CD14-positive monocyte (primary cell): ENCODE measurements at regions not wholly inside any gene's neighbourhood (a gene's known extent, or its start where the extent isn't known, plus 50 kb on each side); places are given as distances from the start of the nearest gene placed in this dataset.

Experiments
- DNase-seq, 3 donors: peaks; one replicate each; pipeline ENCODE4 v3.0.0-alpha.2; 2011 to 2022
- H2AFZ ChIP-seq: 2 replicates; pipeline ENCODE4 v1.6.0; 2012; ENCODE audit warnings: mild to moderate bottlenecking, low read depth, low read length, inconsistent platforms; ENCODE audit not compliant: insufficient read depth, poor library complexity, severe bottlenecking
- H3K27ac ChIP-seq, 2 donors: 1 replicate in 1 of 2; 2 replicates in 1 of 2; pipeline ENCODE4 v1.5.1; 2012 to 2013; ENCODE audit warnings: low read length in 2 of 2, control low read depth in 1 of 2, inconsistent platforms in 1 of 2, low read depth in 1 of 2, mild to moderate bottlenecking in 1 of 2
- H3K27me3 ChIP-seq, 2 donors: one replicate each; pipeline versions ENCODE4 v1.6.0 to v1.6.1; 2011 to 2013; ENCODE audit warnings: low read length in 2 of 2; ENCODE audit not compliant: control insufficient read depth in 2 of 2, insufficient read depth in 2 of 2
- H3K36me3 ChIP-seq, 2 donors: replicated peaks in 1 of 2; 1 replicate in 1 of 2; 2 replicates in 1 of 2; pipeline versions ENCODE4 v1.5.1 to v1.6.1; 2012 to 2013; ENCODE audit warnings: low read length in 2 of 2, control low read depth in 1 of 2, inconsistent platforms in 1 of 2, mild to moderate bottlenecking in 1 of 2; ENCODE audit not compliant: insufficient read depth in 2 of 2, control insufficient read depth in 1 of 2
- H3K4me1 ChIP-seq, 2 donors: 1 replicate in 1 of 2; 2 replicates in 1 of 2; pipeline versions ENCODE4 v1.5.1 to v1.6.1; 2012 to 2013; ENCODE audit warnings: low read length in 2 of 2, control low read depth in 1 of 2, inconsistent platforms in 1 of 2, mild to moderate bottlenecking in 1 of 2, moderate library complexity in 1 of 2; ENCODE audit not compliant: insufficient read depth in 2 of 2, control insufficient read depth in 1 of 2
- H3K4me2 ChIP-seq: replicated peaks from 2 replicates; pipeline ENCODE3; 2012; ENCODE audit warnings: low read length, moderate library complexity, mild to moderate bottlenecking; ENCODE audit not compliant: poor library complexity, severe bottlenecking; ENCODE audit errors: extremely low read depth
- H3K4me3 ChIP-seq, 3 experiments: fragments of 200-600 bp in 1 of 3; sonication (generic) in 1 of 3; replicated peaks in 1 of 3; 1 replicate in 2 of 3; 2 replicates in 1 of 3; pipeline ENCODE4 v1.5.1; 2011 to 2013; ENCODE audit warnings: low read length in 3 of 3, mild to moderate bottlenecking in 3 of 3, control low read depth in 2 of 3, low read depth in 2 of 3, inconsistent platforms in 1 of 3, moderate library complexity in 1 of 3
- H3K79me2 ChIP-seq: 2 replicates; pipeline ENCODE4 v1.6.0; 2012; ENCODE audit warnings: mild to moderate bottlenecking, control low read depth, inconsistent platforms, low read length, moderate library complexity; ENCODE audit not compliant: insufficient read depth
- H3K9ac ChIP-seq: 2 replicates; pipeline ENCODE4 v1.6.0; 2017; ENCODE audit warnings: low read length, mild to moderate bottlenecking; ENCODE audit not compliant: insufficient read depth, poor library complexity, severe bottlenecking
- H3K9me3 ChIP-seq, 2 donors: replicated peaks in 1 of 2; 1 replicate in 1 of 2; 2 replicates in 1 of 2; pipeline versions ENCODE4 v1.5.1 to v1.6.1; 2012 to 2013; ENCODE audit warnings: low read length in 2 of 2, control low read depth in 1 of 2; ENCODE audit not compliant: control insufficient read depth in 1 of 2, insufficient read depth in 1 of 2
- H4K20me1 ChIP-seq: 2 replicates; pipeline ENCODE4 v1.6.0; 2012; ENCODE audit warnings: mild to moderate bottlenecking, low read length, control low read depth, moderate library complexity; ENCODE audit not compliant: insufficient read depth
- H3K27ac Mint-ChIP-seq, 7 donors: one replicate each; pipeline ENCODE4 v1.8.0; 2020; ENCODE audit warnings: mild to moderate bottlenecking in 7 of 7, mixed read lengths in 7 of 7, moderate library complexity in 6 of 7, inconsistent platforms in 2 of 7
- H3K27me3 Mint-ChIP-seq, 3 donors: one replicate each; pipeline ENCODE4 v1.8.0; 2021 to 2022; ENCODE audit warnings: low read depth in 3 of 3, mild to moderate bottlenecking in 3 of 3, mixed read lengths in 3 of 3, moderate library complexity in 3 of 3, inconsistent platforms in 1 of 3
- H3K36me3 Mint-ChIP-seq, 2 donors: one replicate each; pipeline ENCODE4 v1.8.0; 2020; ENCODE audit warnings: mixed read lengths in 2 of 2, inconsistent platforms in 1 of 2, mild to moderate bottlenecking in 1 of 2
- H3K4me1 Mint-ChIP-seq: one replicate; pipeline ENCODE4 v1.8.0; 2020; ENCODE audit warnings: mild to moderate bottlenecking, mixed read lengths
- H3K4me3 Mint-ChIP-seq, 2 donors: one replicate each; pipeline ENCODE4 v1.8.0; 2020; ENCODE audit warnings: mild to moderate bottlenecking in 2 of 2, mixed read lengths in 2 of 2, moderate library complexity in 1 of 2
- H3K9me3 Mint-ChIP-seq, 7 donors: one replicate each; pipeline ENCODE4 v1.8.0; 2020 to 2022; ENCODE audit warnings: mixed read lengths in 7 of 7, mild to moderate bottlenecking in 6 of 7, moderate library complexity in 6 of 7, inconsistent platforms in 2 of 7
- WGBS: methylation state at CpG from one replicate; pipeline ENCODE4 v1.1.5; 2013; ENCODE audit warnings: missing lambda C conversion rate; ENCODE audit not compliant: insufficient coverage; 5-methylcytosine and 5-hydroxymethylcytosine counted together
- intact Hi-C, 2 donors: fragments of 100-400 bp; cut with micrococcal nuclease; formaldehyde crosslinking; loops; one replicate each; pipeline versions ENCODE4 v1.15.0 to v1.15.1; 2023
- TF ChIP-seq, protein P1 (sequence below): fragments of 200-600 bp; IDR thresholded peaks from one replicate; pipeline ENCODE4 v1.8.0; 2022; ENCODE audit warnings: antibody characterized with exemption, mild to moderate bottlenecking

- WGBS = 36% methylated on average over 4 of the region's 16 CpGs
- H3K9me3 Mint-ChIP-seq = peaks cover 0 to 3% (median 0%) of the 10 kb centered on the region in 7 donors
- H3K79me2 ChIP-seq = no peaks in the 10 kb centered on the region
- peaks cover 0 to 2% (median 0%) of the 10 kb centered on the region in 3 donors for H3K27me3 Mint-ChIP-seq
- H3K4me3 Mint-ChIP-seq = peak overlapping the region; percentile 76 to 90
- DNase-seq = peak; percentile 81 to 90 (median 88)
- H3K4me1 Mint-ChIP-seq = peaks cover 33% of the 10 kb centered on the region
- no peaks in the 10 kb centered on the region for H3K27me3 ChIP-seq
- H3K27ac Mint-ChIP-seq = peak overlapping the region; percentile 95 to 99 (median 99)
- peak overlapping the region; percentile 61 for H3K4me2 ChIP-seq
- H3K36me3 Mint-ChIP-seq = peaks cover 2 to 4% of the 10 kb centered on the region in 2 donors
- no peaks in the 10 kb centered on the region for H3K9me3 ChIP-seq
- TF ChIP-seq, protein P1, sequence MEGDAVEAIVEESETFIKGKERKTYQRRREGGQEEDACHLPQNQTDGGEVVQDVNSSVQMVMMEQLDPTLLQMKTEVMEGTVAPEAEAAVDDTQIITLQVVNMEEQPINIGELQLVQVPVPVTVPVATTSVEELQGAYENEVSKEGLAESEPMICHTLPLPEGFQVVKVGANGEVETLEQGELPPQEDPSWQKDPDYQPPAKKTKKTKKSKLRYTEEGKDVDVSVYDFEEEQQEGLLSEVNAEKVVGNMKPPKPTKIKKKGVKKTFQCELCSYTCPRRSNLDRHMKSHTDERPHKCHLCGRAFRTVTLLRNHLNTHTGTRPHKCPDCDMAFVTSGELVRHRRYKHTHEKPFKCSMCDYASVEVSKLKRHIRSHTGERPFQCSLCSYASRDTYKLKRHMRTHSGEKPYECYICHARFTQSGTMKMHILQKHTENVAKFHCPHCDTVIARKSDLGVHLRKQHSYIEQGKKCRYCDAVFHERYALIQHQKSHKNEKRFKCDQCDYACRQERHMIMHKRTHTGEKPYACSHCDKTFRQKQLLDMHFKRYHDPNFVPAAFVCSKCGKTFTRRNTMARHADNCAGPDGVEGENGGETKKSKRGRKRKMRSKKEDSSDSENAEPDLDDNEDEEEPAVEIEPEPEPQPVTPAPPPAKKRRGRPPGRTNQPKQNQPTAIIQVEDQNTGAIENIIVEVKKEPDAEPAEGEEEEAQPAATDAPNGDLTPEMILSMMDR = no peak
- intact Hi-C loops = no loop called here
- H3K36me3 ChIP-seq = no peaks in the 10 kb centered on the region
- H2AFZ ChIP-seq = peak overlapping the region; percentile 46
- peak overlapping the region; percentile 58 for H3K9ac ChIP-seq
- no peaks in the 10 kb centered on the region for H4K20me1 ChIP-seq
- peak overlapping the region; percentile 60 to 88 for H3K27ac ChIP-seq
- peak overlapping the region; percentile 5 to 58 (median 31) for H3K4me3 ChIP-seq
- peaks cover 13 to 22% of the 10 kb centered on the region in 2 donors for H3K4me1 ChIP-seq
These were observed 388.4 kb upstream of the JARID2 start for GRCh38 chr6:14857501-14857900.

DNA sequence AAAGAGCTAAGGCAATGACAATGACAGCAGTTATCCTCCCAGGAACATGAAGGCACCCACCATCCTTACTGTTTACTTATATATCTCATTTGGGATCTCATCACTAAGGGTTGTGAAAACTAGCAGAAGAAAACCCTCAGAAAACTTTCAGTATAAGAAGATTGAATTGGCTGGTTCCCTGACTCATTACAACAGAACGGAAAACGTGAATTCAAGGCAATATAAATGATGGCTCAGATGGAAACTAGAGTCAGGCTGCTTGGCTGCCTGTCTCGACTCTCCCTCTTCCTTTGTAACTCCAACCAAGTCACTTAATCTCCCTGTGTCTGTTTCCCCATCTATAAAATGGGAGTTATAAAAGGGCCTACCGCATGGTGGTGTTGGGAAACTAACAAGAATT, 387.1 kb upstream of the JARID2 start:
- Histone ChIP-seq H4K20me1 (no peaks in the 10 kb centered on the region), H3K27ac (no peak overlapping the region), H3K9me3 (no peaks in the 10 kb centered on the region), H3K4me3 (no peak overlapping the region), H2AFZ (no peak overlapping the region), H3K4me1 (peaks cover 17 to 26% of the 10 kb centered on the region in 2 donors), H3K27me3 (no peaks in the 10 kb centered on the region), H3K36me3 (no peaks in the 10 kb centered on the region), H3K4me2 (no peak overlapping the region), H3K9ac (no peak overlapping the region), H3K79me2 (no peaks in the 10 kb centered on the region)
- Mint-ChIP-seq H3K36me3 (peaks cover 4% of the 10 kb centered on the region in 2 donors), H3K4me3 (no peak overlapping the region), H3K27ac (peak overlapping the region in 4 of 7 donors; percentile 47 to 83 (median 60)), H3K9me3 (peaks cover 0 to 3% (median 0%) of the 10 kb centered on the region in 7 donors), H3K4me1 (peaks cover 37% of the 10 kb centered on the region), H3K27me3 (peaks cover 0 to 3% (median 0%) of the 10 kb centered on the region in 3 donors)
- no peak for DNase-seq
- TF ChIP-seq, protein P1 = no peak
- no CpG with 5 or more reads among the region's 4 CpGs for WGBS
- intact Hi-C loops = no loop called here
